GM23248 (cell line): ENCODE measurements at regions not wholly inside any gene's neighbourhood (a gene's known extent, or its start where the extent isn't known, plus 50 kb on each side); places are given as distances from the start of the nearest gene placed in this dataset.

Experiments
- EZH2 ChIP-seq: fragments of 200-600 bp; sonication (generic); IDR thresholded peaks from 2 replicates; pipeline ENCODE4 v1.6.1; 2018; ENCODE audit warnings: antibody characterized with exemption, mild to moderate bottlenecking; ENCODE audit not compliant: insufficient read depth, poor library complexity, severe bottlenecking
- EZH2phosphoT487 ChIP-seq: fragments of 200-600 bp; sonication (generic); IDR thresholded peaks from 2 replicates; pipeline ENCODE4 v1.6.1; 2018; ENCODE audit warnings: antibody characterized with exemption, moderate library complexity, mild to moderate bottlenecking, low read depth; ENCODE audit not compliant: insufficient read depth

DNA sequence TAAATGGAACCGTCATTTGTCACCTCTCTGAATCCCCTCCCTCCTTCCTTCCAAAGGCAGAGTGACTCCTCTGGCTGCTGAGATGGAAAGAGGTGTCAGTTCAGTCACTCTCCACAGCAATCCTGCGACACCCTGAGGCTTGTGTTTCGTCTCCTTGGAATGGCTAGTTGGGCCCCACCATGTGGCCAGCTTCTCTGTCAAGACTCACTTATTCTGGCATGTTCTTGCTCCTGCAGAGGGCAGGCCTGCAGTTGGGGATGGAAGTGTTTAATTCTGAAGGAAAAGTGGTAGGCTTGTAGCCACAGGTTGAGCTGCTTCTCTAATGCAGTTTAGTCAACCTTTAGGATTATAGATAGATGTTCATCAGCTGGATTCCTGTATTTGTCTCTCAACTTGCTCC, 149.6 kb downstream of the LMO4 start:
- TF ChIP-seq EZH2 = no peak
- TF ChIP-seq EZH2phosphoT487 = no peak
